ENCODE measurements at regions not wholly inside any gene's neighbourhood (a gene's known extent, or its start where the extent isn't known, plus 50 kb on each side); places are given as distances from the start of the nearest gene placed in this dataset.

GRCh38 chr7:41758321-41758720, 55.4 kb upstream of the INHBA start:
- Histone ChIP-seq H3K27me3 (ENCODE audit: low read length) (no peaks in the 10 kb centered on the region), H3K27ac (ENCODE audit: low read length) (no peak overlapping the region), H3K79me2 (ENCODE audit: low read length) (no peaks in the 10 kb centered on the region), H4K20me1 (ENCODE audit: low read length) (no peaks in the 10 kb centered on the region), H2AFZ (ENCODE audit: low read length) (no peak overlapping the region), H3K9ac (ENCODE audit: low read length) (no peak overlapping the region), H3F3A (ENCODE audit: low read length, unreplicated experiment) (no peaks in the 10 kb centered on the region), H3K4me1 (ENCODE audit: insufficient read depth, low read length) (no peaks in the 10 kb centered on the region), H3K4me2 (ENCODE audit: low read length) (no peak overlapping the region), H3K36me3 (ENCODE audit: low read depth, low read length) (no peaks in the 10 kb centered on the region), H3K9me3 (ENCODE audit: low read length) (peaks cover 21% of the 10 kb centered on the region; the same call in 1 of the 2 replicates), H3K4me3 (ENCODE audit: low read length) (no peak overlapping the region), H3K9me2 (replicated peaks; ENCODE audit: low read length) (no peaks in the 10 kb centered on the region)
- ATAC-seq (no peak), DNase-seq (no peak)
- TF ChIP-seq EZH2phosphoT487 (IDR thresholded peaks at IDR 0.05; ENCODE audit: borderline replicate concordance, low read length) (no peak), EZH2 (IDR thresholded peaks at IDR 0.05; ENCODE audit: low read length, unreplicated experiment) (no peak), CTCF (conservative IDR thresholded peaks at IDR 0.05; ENCODE audit: low read depth, low read length) (no peak)
- BruUV-seq (replicated peaks) = no TSS peak
- ChIA-PET POLR2A (ENCODE audit: unreplicated experiment) (no interaction called here), CTCF (no interaction called here)
- intact Hi-C loops (cut with micrococcal nuclease) = no loop called here

- Histone ChIP-seq H3F3A (ENCODE audit: low read length, unreplicated experiment) (no peaks in the 10 kb centered on the region), H3K4me2 (ENCODE audit: low read length) (no peak overlapping the region), H3K27me3 (ENCODE audit: low read length) (no peaks in the 10 kb centered on the region), H3K4me1 (ENCODE audit: insufficient read depth, low read length) (no peaks in the 10 kb centered on the region), H3K9me3 (ENCODE audit: low read length) (peaks cover 21% of the 10 kb centered on the region; the same call in 1 of the 2 replicates), H3K9me2 (replicated peaks; ENCODE audit: low read length) (no peaks in the 10 kb centered on the region), H4K20me1 (ENCODE audit: low read length) (no peaks in the 10 kb centered on the region), H2AFZ (ENCODE audit: low read length) (no peak overlapping the region), H3K27ac (ENCODE audit: low read length) (no peak overlapping the region), H3K79me2 (ENCODE audit: low read length) (no peaks in the 10 kb centered on the region), H3K9ac (ENCODE audit: low read length) (no peak overlapping the region), H3K4me3 (ENCODE audit: low read length) (no peak overlapping the region), H3K36me3 (ENCODE audit: low read depth, low read length) (no peaks in the 10 kb centered on the region)
- ChIA-PET POLR2A (ENCODE audit: unreplicated experiment) (no interaction called here), CTCF (interaction anchor here (0.6 kb wide), 1 partner anchor 53 kb away, joined by 3 read pairs; no protein-coding TSS in a partner anchor)
- TF ChIP-seq CTCF (conservative IDR thresholded peaks at IDR 0.05; ENCODE audit: low read depth, low read length) = no peak
- no peak for TF ChIP-seq EZH2 (IDR thresholded peaks at IDR 0.05; ENCODE audit: low read length, unreplicated experiment)
- TF ChIP-seq EZH2phosphoT487 (IDR thresholded peaks at IDR 0.05; ENCODE audit: borderline replicate concordance, low read length) = no peak
- intact Hi-C loops (cut with micrococcal nuclease) = no loop called here
- no peak for DNase-seq
- BruUV-seq (replicated peaks) = no TSS peak
- ATAC-seq = no peak
Observed at GRCh38 chr7:41756650-41757182, 53.8 kb upstream of the INHBA start.

DNA sequence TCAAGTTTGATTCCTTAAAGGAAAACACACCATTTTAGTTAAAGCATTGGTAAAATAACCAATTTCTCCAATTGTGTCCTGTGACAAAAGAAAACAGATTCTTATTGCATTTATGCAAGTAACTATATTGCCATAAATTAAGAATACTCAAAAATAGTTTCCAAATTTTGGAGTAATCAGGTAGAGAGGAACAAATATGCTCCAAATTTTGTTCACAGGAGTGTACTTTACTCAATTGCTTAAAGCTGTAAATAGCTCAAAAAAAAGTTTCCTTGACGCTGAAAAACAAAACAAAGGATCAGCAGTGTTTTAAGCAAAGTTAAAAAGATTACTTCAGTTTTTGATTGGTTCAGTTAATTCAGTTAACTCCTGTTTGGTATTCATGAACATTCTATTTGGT, 52.2 kb upstream of the INHBA start:
- no peak for DNase-seq
- Histone ChIP-seq H3K79me2 (ENCODE audit: low read length) (no peaks in the 10 kb centered on the region), H3K27me3 (ENCODE audit: low read length) (no peaks in the 10 kb centered on the region), H2AFZ (ENCODE audit: low read length) (no peak overlapping the region), H3K4me2 (ENCODE audit: low read length) (no peak overlapping the region), H3F3A (ENCODE audit: low read length, unreplicated experiment) (no peaks in the 10 kb centered on the region), H3K4me1 (ENCODE audit: insufficient read depth, low read length) (no peaks in the 10 kb centered on the region), H4K20me1 (ENCODE audit: low read length) (no peaks in the 10 kb centered on the region), H3K27ac (ENCODE audit: low read length) (no peak overlapping the region), H3K9me3 (ENCODE audit: low read length) (peaks cover 21% of the 10 kb centered on the region; the same call in 1 of the 2 replicates), H3K9me2 (replicated peaks; ENCODE audit: low read length) (no peaks in the 10 kb centered on the region), H3K36me3 (ENCODE audit: low read depth, low read length) (no peaks in the 10 kb centered on the region), H3K4me3 (ENCODE audit: low read length) (no peak overlapping the region), H3K9ac (ENCODE audit: low read length) (no peak overlapping the region)
- no peak for TF ChIP-seq EZH2 (IDR thresholded peaks at IDR 0.05; ENCODE audit: low read length, unreplicated experiment)
- TF ChIP-seq CTCF (conservative IDR thresholded peaks at IDR 0.05; ENCODE audit: low read depth, low read length) = no peak
- no peak for TF ChIP-seq EZH2phosphoT487 (IDR thresholded peaks at IDR 0.05; ENCODE audit: borderline replicate concordance, low read length)
- ATAC-seq = no peak
- ChIA-PET CTCF (no interaction called here), POLR2A (ENCODE audit: unreplicated experiment) (no interaction called here)
- no TSS peak for BruUV-seq (replicated peaks)
- intact Hi-C loops (cut with micrococcal nuclease) = no loop called here
